RCC 7860 (cell line): ENCODE measurements at regions not wholly inside any gene's neighbourhood (a gene's known extent, or its start where the extent isn't known, plus 50 kb on each side); places are given as distances from the start of the nearest gene placed in this dataset.

Experiments used
- DNase-seq: peaks from one replicate; pipeline ENCODE4 v3.0.0-alpha.2; 2015; ENCODE audit warnings: low spot score
- FAIRE-seq: peaks from 2 replicates; lab custom pipeline; 2012; peaks lifted over from hg19 to GRCh38; lab: Jason Lieb, UNC

- no peak for FAIRE-seq
- no peak for DNase-seq
Observed at GRCh38 chr16:82414476-82414875, 212.3 kb upstream of the CDH13 start.

- DNase-seq (no peak), FAIRE-seq (no peak)
Observed at GRCh38 chr16:82412770-82413169, 214.0 kb upstream of the CDH13 start.

GRCh38 chr16:82405736-82406135 is 221.0 kb upstream of the CDH13 start:
- FAIRE-seq = no peak

GRCh38 chr16:82404586-82405315 is 222.0 kb upstream of the CDH13 start:
- DNase-seq (no peak), FAIRE-seq (no peak)

More at GRCh38 chr16:82405736-82406135, 221.0 kb upstream of the CDH13 start:
- DNase-seq = no peak

- FAIRE-seq = no peak
- no peak for DNase-seq
Observed at GRCh38 chr16:82402665-82403218, 224.0 kb upstream of the CDH13 start.

GRCh38 chr16:82400046-82400445 is 226.7 kb upstream of the CDH13 start:
- DNase-seq = no peak
- FAIRE-seq = no peak

GRCh38 chr16:82396509-82396908 is 226.5 kb upstream of the MPHOSPH6 start:
- FAIRE-seq (no peak), DNase-seq (no peak)

GRCh38 chr16:82395212-82395611 is 225.2 kb upstream of the MPHOSPH6 start:
- no peak for FAIRE-seq

GRCh38 chr16:82391690-82392089 is 221.7 kb upstream of the MPHOSPH6 start:
- FAIRE-seq (no peak), DNase-seq (no peak)

More at GRCh38 chr16:82395212-82395611, 225.2 kb upstream of the MPHOSPH6 start:
- no peak for DNase-seq

GRCh38 chr16:82389956-82390650 is 220.1 kb upstream of the MPHOSPH6 start:
- no peak for DNase-seq
- FAIRE-seq = no peak

GRCh38 chr16:82386761-82387160 is 216.7 kb upstream of the MPHOSPH6 start:
- no peak for FAIRE-seq
- DNase-seq = no peak

GRCh38 chr16:82384949-82385348 is 214.9 kb upstream of the MPHOSPH6 start:
- FAIRE-seq = no peak
- DNase-seq = no peak

- FAIRE-seq = no peak
Observed at GRCh38 chr16:82384017-82384416, 214.0 kb upstream of the MPHOSPH6 start.

GRCh38 chr16:82382521-82382920 is 212.5 kb upstream of the MPHOSPH6 start:
- DNase-seq (no peak), FAIRE-seq (no peak)

More at GRCh38 chr16:82384017-82384416, 214.0 kb upstream of the MPHOSPH6 start:
- DNase-seq = no peak

- DNase-seq (no peak), FAIRE-seq (no peak)
Observed at GRCh38 chr16:82379551-82379950, 209.5 kb upstream of the MPHOSPH6 start.

GRCh38 chr16:82373976-82374375 is 204.0 kb upstream of the MPHOSPH6 start:
- no peak for FAIRE-seq
- DNase-seq = no peak

- no peak for DNase-seq
- FAIRE-seq = no peak
Observed at GRCh38 chr16:82370282-82370681, 200.3 kb upstream of the MPHOSPH6 start.

- no peak for DNase-seq
- FAIRE-seq = no peak
Observed at GRCh38 chr16:82368041-82368440, 198.0 kb upstream of the MPHOSPH6 start.

- DNase-seq (no peak), FAIRE-seq (no peak)
Observed at GRCh38 chr16:82366462-82366861, 196.4 kb upstream of the MPHOSPH6 start.

- no peak for DNase-seq
- no peak for FAIRE-seq
Observed at GRCh38 chr16:82364690-82365089, 194.7 kb upstream of the MPHOSPH6 start.

- no peak for DNase-seq
- FAIRE-seq = no peak
Observed at GRCh38 chr16:82363026-82363816, 193.2 kb upstream of the MPHOSPH6 start.
